ENCODE measurements at regions not wholly inside any gene's neighbourhood (a gene's known extent, or its start where the extent isn't known, plus 50 kb on each side); places are given as distances from the start of the nearest gene placed in this dataset.

- Histone ChIP-seq H3K27me3 (replicated peaks; ENCODE audit: insufficient read depth, low read depth, low read length, poor library complexity) (no peaks in the 10 kb centered on the region), H3K36me3 (ENCODE audit: insufficient read depth, low read length, poor library complexity, severe bottlenecking) (no peaks in the 10 kb centered on the region), H3K9me3 (ENCODE audit: low read depth, low read length, poor library complexity, severe bottlenecking) (peaks cover 8% of the 10 kb centered on the region), H3K27ac (ENCODE audit: low read depth, low read length, poor library complexity, severe bottlenecking) (no peak overlapping the region), H3K4me1 (ENCODE audit: insufficient read depth, low read length, poor library complexity, severe bottlenecking) (no peaks in the 10 kb centered on the region), H3K4me3 (ENCODE audit: low read depth, low read length, poor library complexity, severe bottlenecking) (no peak overlapping the region)
- CTCF ChIA-PET: no interaction called here
- no TSS peak for BruUV-seq (replicated peaks)
- no peak for DNase-seq (ENCODE audit: low spot score)
- intact Hi-C loops (cut with micrococcal nuclease; ENCODE audit: unreplicated experiment): no loop called here
- no peak for TF ChIP-seq EZH2 (IDR thresholded peaks at IDR 0.05; ENCODE audit: borderline replicate concordance, low read depth, low read length, poor library complexity, severe bottlenecking)
- TF ChIP-seq CTCF (conservative IDR thresholded peaks at IDR 0.05; ENCODE audit: low read depth, low read length): no peak
- POLR2A ChIA-PET (ENCODE audit: low non-redundant PET): no interaction called here
Observed at GRCh38 chr1:173103006-173103405, 52.3 kb upstream of the TNFSF18 start.

- Histone ChIP-seq H3K36me3 (ENCODE audit: insufficient read depth, low read length, poor library complexity, severe bottlenecking) (no peaks in the 10 kb centered on the region), H3K27me3 (replicated peaks; ENCODE audit: insufficient read depth, low read depth, low read length, poor library complexity) (no peaks in the 10 kb centered on the region), H3K27ac (ENCODE audit: low read depth, low read length, poor library complexity, severe bottlenecking) (no peak overlapping the region), H3K4me1 (ENCODE audit: insufficient read depth, low read length, poor library complexity, severe bottlenecking) (no peaks in the 10 kb centered on the region), H3K4me3 (ENCODE audit: low read depth, low read length, poor library complexity, severe bottlenecking) (no peak overlapping the region), H3K9me3 (ENCODE audit: low read depth, low read length, poor library complexity, severe bottlenecking) (peaks cover 8% of the 10 kb centered on the region)
- no peak for DNase-seq (ENCODE audit: low spot score)
- intact Hi-C loops (cut with micrococcal nuclease; ENCODE audit: unreplicated experiment): no loop called here
- POLR2A ChIA-PET (ENCODE audit: low non-redundant PET): no interaction called here
- no peak for TF ChIP-seq CTCF (conservative IDR thresholded peaks at IDR 0.05; ENCODE audit: low read depth, low read length)
- TF ChIP-seq EZH2 (IDR thresholded peaks at IDR 0.05; ENCODE audit: borderline replicate concordance, low read depth, low read length, poor library complexity, severe bottlenecking): no peak
- BruUV-seq (replicated peaks): no TSS peak
- CTCF ChIA-PET: no interaction called here
Observed at GRCh38 chr1:173101589-173101988, 50.8 kb upstream of the TNFSF18 start.

- intact Hi-C loops (cut with micrococcal nuclease; ENCODE audit: unreplicated experiment): no loop called here
- ChIA-PET POLR2A (ENCODE audit: low non-redundant PET) (no interaction called here), CTCF (no interaction called here)
- Histone ChIP-seq H3K27me3 (replicated peaks; ENCODE audit: insufficient read depth, low read depth, low read length, poor library complexity) (no peaks in the 10 kb centered on the region), H3K27ac (ENCODE audit: low read depth, low read length, poor library complexity, severe bottlenecking) (no peak overlapping the region), H3K9me3 (ENCODE audit: low read depth, low read length, poor library complexity, severe bottlenecking) (peaks cover 8% of the 10 kb centered on the region), H3K4me3 (ENCODE audit: low read depth, low read length, poor library complexity, severe bottlenecking) (no peak overlapping the region), H3K36me3 (ENCODE audit: insufficient read depth, low read length, poor library complexity, severe bottlenecking) (no peaks in the 10 kb centered on the region), H3K4me1 (ENCODE audit: insufficient read depth, low read length, poor library complexity, severe bottlenecking) (no peaks in the 10 kb centered on the region)
- no peak for TF ChIP-seq EZH2 (IDR thresholded peaks at IDR 0.05; ENCODE audit: borderline replicate concordance, low read depth, low read length, poor library complexity, severe bottlenecking)
- no peak for TF ChIP-seq CTCF (conservative IDR thresholded peaks at IDR 0.05; ENCODE audit: low read depth, low read length)
- DNase-seq (ENCODE audit: low spot score): no peak
- BruUV-seq (replicated peaks): no TSS peak
Observed at GRCh38 chr1:173100476-173101107, 49.9 kb upstream of the TNFSF18 start.

Measured in A673 (cell line).